ENCODE measurements at regions not wholly inside any gene's neighbourhood (a gene's known extent, or its start where the extent isn't known, plus 50 kb on each side); places are given as distances from the start of the nearest gene placed in this dataset.

DNA sequence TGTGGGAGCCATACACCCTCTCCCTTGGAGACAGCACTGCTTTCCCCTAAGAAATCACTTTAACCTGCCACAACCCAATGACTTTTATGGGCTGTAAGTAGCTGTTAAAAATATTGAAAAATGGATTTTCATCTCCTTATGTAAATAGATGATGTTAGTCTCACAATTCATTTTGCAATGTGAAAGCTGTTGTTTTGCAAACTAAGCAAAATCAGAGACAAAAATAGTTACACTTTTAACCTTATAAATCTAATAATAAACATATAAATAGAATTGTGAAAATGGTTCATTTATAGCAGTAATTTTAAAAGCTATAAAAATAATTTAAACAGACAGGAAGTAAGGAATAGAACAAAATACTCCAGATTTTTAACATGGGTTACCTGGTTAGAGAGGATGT, 268.8 kb upstream of the MAGI2 start:
- Histone ChIP-seq H3K4me1 (ENCODE audit: control insufficient read depth in 2 of 2, insufficient read depth in 2 of 2, low read length in 2 of 2) (no peaks in the 10 kb centered on the region), H3K79me2 (ENCODE audit: control insufficient read depth, insufficient read depth, low read length) (no peaks in the 10 kb centered on the region), H3K4me3 (ENCODE audit: control extremely low read depth in 1 of 5, extremely low read depth in 1 of 5, insufficient read depth in 1 of 5, low read depth in 2 of 5, low read length in 4 of 5) (no peak overlapping the region), H3K9me3 (ENCODE audit: control extremely low read depth in 1 of 3, control insufficient read depth in 2 of 3, insufficient read depth in 1 of 3, low read length in 2 of 3) (peaks cover 0 to 6% (median 0%) of the 10 kb centered on the region in 3 donors), H3K9ac (ENCODE audit: low read length) (no peak overlapping the region), H3K4me2 (replicated peaks; ENCODE audit: low read depth, low read length, poor library complexity, severe bottlenecking) (no peak overlapping the region), H4K20me1 (ENCODE audit: control insufficient read depth, insufficient read depth, low read length, poor library complexity, severe bottlenecking) (no peaks in the 10 kb centered on the region), H3K36me3 (replicated peaks in 1 of 2; ENCODE audit: control extremely low read depth in 1 of 2, control insufficient read depth in 1 of 2, extremely low read depth in 1 of 2, insufficient read depth in 2 of 2, low read length in 1 of 2) (no peaks in the 10 kb centered on the region), H3K27ac (ENCODE audit: low read length in 2 of 2) (no peak overlapping the region), H2AFZ (ENCODE audit: insufficient read depth, low read depth, low read length, poor library complexity, severe bottlenecking) (no peak overlapping the region), H3K27me3 (replicated peaks in 1 of 4; ENCODE audit: control extremely low read depth in 1 of 4, control insufficient read depth in 3 of 4, insufficient read depth in 4 of 4, low read length in 3 of 4) (no peaks in the 10 kb centered on the region)
- intact Hi-C loops (cut with micrococcal nuclease) = no loop called here
- Mint-ChIP-seq H3K27ac (no peak overlapping the region), H3K9me3 (ENCODE audit: insufficient read depth) (no peaks in the 10 kb centered on the region), H3K4me1 (no peaks in the 10 kb centered on the region), H3K4me3 (no peak overlapping the region), H3K27me3 (no peaks in the 10 kb centered on the region)
- CTCF ChIA-PET = no interaction called here
- DNase-seq = no peak
- no peak for ATAC-seq (ENCODE audit: low read depth)
- POLR2A ChIA-PET = no interaction called here
- TF ChIP-seq, protein P1, sequence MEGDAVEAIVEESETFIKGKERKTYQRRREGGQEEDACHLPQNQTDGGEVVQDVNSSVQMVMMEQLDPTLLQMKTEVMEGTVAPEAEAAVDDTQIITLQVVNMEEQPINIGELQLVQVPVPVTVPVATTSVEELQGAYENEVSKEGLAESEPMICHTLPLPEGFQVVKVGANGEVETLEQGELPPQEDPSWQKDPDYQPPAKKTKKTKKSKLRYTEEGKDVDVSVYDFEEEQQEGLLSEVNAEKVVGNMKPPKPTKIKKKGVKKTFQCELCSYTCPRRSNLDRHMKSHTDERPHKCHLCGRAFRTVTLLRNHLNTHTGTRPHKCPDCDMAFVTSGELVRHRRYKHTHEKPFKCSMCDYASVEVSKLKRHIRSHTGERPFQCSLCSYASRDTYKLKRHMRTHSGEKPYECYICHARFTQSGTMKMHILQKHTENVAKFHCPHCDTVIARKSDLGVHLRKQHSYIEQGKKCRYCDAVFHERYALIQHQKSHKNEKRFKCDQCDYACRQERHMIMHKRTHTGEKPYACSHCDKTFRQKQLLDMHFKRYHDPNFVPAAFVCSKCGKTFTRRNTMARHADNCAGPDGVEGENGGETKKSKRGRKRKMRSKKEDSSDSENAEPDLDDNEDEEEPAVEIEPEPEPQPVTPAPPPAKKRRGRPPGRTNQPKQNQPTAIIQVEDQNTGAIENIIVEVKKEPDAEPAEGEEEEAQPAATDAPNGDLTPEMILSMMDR (IDR thresholded peaks at IDR 0.05) = no peak
- no peak for TF ChIP-seq EZH2 (IDR thresholded peaks at IDR 0.05; ENCODE audit: borderline replicate concordance, insufficient read depth, low read depth, low read length, poor library complexity, severe bottlenecking)

DNA sequence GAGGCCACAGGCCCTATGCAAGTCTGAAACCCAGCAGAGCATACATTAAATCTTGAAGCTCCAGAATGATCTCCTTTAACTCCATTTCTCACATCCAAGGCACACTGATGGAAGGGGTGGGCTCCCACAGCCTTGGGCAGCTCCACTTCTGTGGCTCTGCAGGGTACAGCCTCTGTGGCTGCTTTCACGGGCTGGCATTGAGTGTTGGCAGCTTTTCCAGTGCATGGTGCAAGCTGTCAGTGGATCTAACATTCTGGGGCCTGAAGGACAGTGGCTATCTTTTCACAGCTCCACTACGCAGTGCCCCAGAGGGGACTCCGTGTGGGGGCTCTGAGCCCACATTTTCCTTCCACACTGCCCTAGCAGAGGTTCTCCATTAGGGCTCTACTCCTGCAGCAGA, 265.7 kb upstream of the MAGI2 start:
- Histone ChIP-seq H3K4me2 (replicated peaks; ENCODE audit: low read depth, low read length, poor library complexity, severe bottlenecking) (no peak overlapping the region), H4K20me1 (ENCODE audit: control insufficient read depth, insufficient read depth, low read length, poor library complexity, severe bottlenecking) (no peaks in the 10 kb centered on the region), H2AFZ (ENCODE audit: insufficient read depth, low read depth, low read length, poor library complexity, severe bottlenecking) (no peak overlapping the region), H3K27ac (ENCODE audit: low read length in 2 of 2) (no peak overlapping the region), H3K27me3 (replicated peaks in 1 of 4; ENCODE audit: control extremely low read depth in 1 of 4, control insufficient read depth in 3 of 4, insufficient read depth in 4 of 4, low read length in 3 of 4) (no peaks in the 10 kb centered on the region), H3K79me2 (ENCODE audit: control insufficient read depth, insufficient read depth, low read length) (no peaks in the 10 kb centered on the region), H3K36me3 (replicated peaks in 1 of 2; ENCODE audit: control extremely low read depth in 1 of 2, control insufficient read depth in 1 of 2, extremely low read depth in 1 of 2, insufficient read depth in 2 of 2, low read length in 1 of 2) (no peaks in the 10 kb centered on the region), H3K9me3 (ENCODE audit: control extremely low read depth in 1 of 3, control insufficient read depth in 2 of 3, insufficient read depth in 1 of 3, low read length in 2 of 3) (peaks cover 0 to 6% (median 0%) of the 10 kb centered on the region in 3 donors), H3K4me3 (ENCODE audit: control extremely low read depth in 1 of 5, extremely low read depth in 1 of 5, insufficient read depth in 1 of 5, low read depth in 2 of 5, low read length in 4 of 5) (no peak overlapping the region), H3K9ac (ENCODE audit: low read length) (no peak overlapping the region), H3K4me1 (ENCODE audit: control insufficient read depth in 2 of 2, insufficient read depth in 2 of 2, low read length in 2 of 2) (no peaks in the 10 kb centered on the region)
- H3K9me3 Mint-ChIP-seq (ENCODE audit: insufficient read depth) = no peaks in the 10 kb centered on the region
- intact Hi-C loops (cut with micrococcal nuclease) = no loop called here
- POLR2A ChIA-PET = no interaction called here
- DNase-seq (no peak), ATAC-seq (ENCODE audit: low read depth) (no peak)
- H3K4me3 Mint-ChIP-seq = no peak overlapping the region
- H3K27me3 Mint-ChIP-seq = no peaks in the 10 kb centered on the region
- TF ChIP-seq, protein P1 (IDR thresholded peaks at IDR 0.05) = no peak
- TF ChIP-seq EZH2 (IDR thresholded peaks at IDR 0.05; ENCODE audit: borderline replicate concordance, insufficient read depth, low read depth, low read length, poor library complexity, severe bottlenecking) = no peak
- no peaks in the 10 kb centered on the region for H3K4me1 Mint-ChIP-seq
- CTCF ChIA-PET = no interaction called here
- H3K27ac Mint-ChIP-seq = no peak overlapping the region
- 75% methylated on average over 2 of the region's 3 CpGs for WGBS (ENCODE audit: insufficient coverage)

Data from B cell (primary cell).